ENCODE measurements at regions not wholly inside any gene's neighbourhood (a gene's known extent, or its start where the extent isn't known, plus 50 kb on each side); places are given as distances from the start of the nearest gene placed in this dataset.

- no peak for TF ChIP-seq ZNF16 (tag by site-specific recombination; IDR thresholded peaks at IDR 0.05; ENCODE audit: low read depth)
- no peak for TF ChIP-seq ZNF785 (tag by site-specific recombination; IDR thresholded peaks at IDR 0.05)
- TF ChIP-seq ZNF148 (tag by site-specific recombination; IDR thresholded peaks at IDR 0.05; ENCODE audit: borderline replicate concordance): no peak
- no peak for TF ChIP-seq SP3 (tag by site-specific recombination; IDR thresholded peaks at IDR 0.05)
- TF ChIP-seq PRDM1 (tag by site-specific recombination; IDR thresholded peaks at IDR 0.05): no peak
- no peak for TF ChIP-seq RBAK (tag by site-specific recombination; IDR thresholded peaks at IDR 0.05)
- TF ChIP-seq ZNF645 (tag by site-specific recombination; IDR thresholded peaks at IDR 0.05): no peak
- no peak for TF ChIP-seq ZNF223 (tag by site-specific recombination; IDR thresholded peaks at IDR 0.05)
- no peak for TF ChIP-seq PRDM2 (tag by site-specific recombination; IDR thresholded peaks at IDR 0.05; ENCODE audit: borderline replicate concordance)
- no peak for TF ChIP-seq ZBTB1 (tag by site-specific recombination; IDR thresholded peaks at IDR 0.05)
- no peak for TF ChIP-seq ZSCAN30 (tag by site-specific recombination; IDR thresholded peaks at IDR 0.05)
- no peak for TF ChIP-seq ZNF555 (tag by site-specific recombination; conservative IDR thresholded peaks at IDR 0.05)
- TF ChIP-seq ZNF529 (tag by site-specific recombination; IDR thresholded peaks at IDR 0.05; ENCODE audit: insufficient replicate concordance): no peak
- no peak for TF ChIP-seq HOXC10 (CRISPR knock-in tag; IDR thresholded peaks at IDR 0.05)
- Histone ChIP-seq H3K9me3 (ENCODE audit: control insufficient read depth, insufficient read depth, low read depth, low read length) (no peaks in the 10 kb centered on the region), H3K4me1 (ENCODE audit: control insufficient read depth, insufficient read depth, low read length) (no peaks in the 10 kb centered on the region), H3K27ac (ENCODE audit: extremely low read depth, low read depth, low read length) (no peak overlapping the region), H3K36me3 (ENCODE audit: control insufficient read depth in 2 of 2, insufficient read depth in 1 of 2, low read length in 2 of 2) (no peaks in the 10 kb centered on the region), H3K4me3 (ENCODE audit: low read depth, low read length) (no peak overlapping the region)
- ChIA-PET POLR2A (no interaction called here), CTCF (no interaction called here)
Observed at GRCh38 chr3:111470032-111470431, 72.0 kb upstream of the CD96 start.

- TF ChIP-seq ZNF518A (tag by site-specific recombination; conservative IDR thresholded peaks at IDR 0.05; ENCODE audit: low read depth): no peak
- TF ChIP-seq ZNF394 (tag by site-specific recombination; IDR thresholded peaks at IDR 0.05; ENCODE audit: borderline replicate concordance): no peak
- no peak for TF ChIP-seq ZBTB17 (tag by site-specific recombination; IDR thresholded peaks at IDR 0.05)
- TF ChIP-seq ZNF830 (tag by site-specific recombination; IDR thresholded peaks at IDR 0.05; ENCODE audit: low read depth): no peak
- TF ChIP-seq ZNF423 (tag by site-specific recombination; IDR thresholded peaks at IDR 0.05): no peak
- no peak for TF ChIP-seq ZSCAN5A (tag by site-specific recombination; IDR thresholded peaks at IDR 0.05)
- no peaks in the 10 kb centered on the region for H3K4me1 ChIP-seq (ENCODE audit: control insufficient read depth, insufficient read depth, low read length)
- ChIA-PET POLR2A (no interaction called here), CTCF (no interaction called here)
- H3K9me3 ChIP-seq (ENCODE audit: control insufficient read depth, insufficient read depth, low read depth, low read length): no peaks in the 10 kb centered on the region
- H3K4me3 ChIP-seq (ENCODE audit: low read depth, low read length): no peak overlapping the region
- H3K36me3 ChIP-seq (ENCODE audit: control insufficient read depth in 2 of 2, insufficient read depth in 1 of 2, low read length in 2 of 2): no peaks in the 10 kb centered on the region
- no peak overlapping the region for H3K27ac ChIP-seq (ENCODE audit: extremely low read depth, low read depth, low read length)
Observed at GRCh38 chr3:111471831-111472230, 70.2 kb upstream of the CD96 start.

All from HEK293 (cell line).